ENCODE measurements at regions not wholly inside any gene's neighbourhood (a gene's known extent, or its start where the extent isn't known, plus 50 kb on each side); places are given as distances from the start of the nearest gene placed in this dataset.

DNA sequence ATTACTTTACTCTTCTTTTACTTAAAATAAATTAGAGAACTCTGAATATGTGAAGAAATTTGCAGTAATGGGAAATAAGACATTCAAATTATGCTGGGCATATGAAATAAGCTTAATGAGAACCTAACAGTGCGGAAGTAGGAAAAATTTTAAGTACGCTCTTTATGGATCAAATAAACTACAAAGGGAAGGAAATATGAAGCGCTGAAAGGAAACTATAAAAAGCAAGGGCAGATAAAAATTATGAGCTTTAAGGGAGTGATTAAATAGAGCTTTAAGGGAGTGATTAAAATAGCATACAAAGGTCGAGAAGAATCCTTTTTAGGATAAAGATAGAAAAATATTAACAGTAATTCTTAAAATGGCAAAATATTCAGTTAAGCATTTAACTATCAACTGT lies 118.3 kb upstream of the AADACL2 start:
- TF ChIP-seq EZH2 (IDR thresholded peaks at IDR 0.05; ENCODE audit: insufficient read depth, poor library complexity, severe bottlenecking) (no peak), EZH2phosphoT487 (IDR thresholded peaks at IDR 0.05; ENCODE audit: insufficient read depth, low read depth) (no peak)
